AG10803 (cell line): ENCODE measurements at regions not wholly inside any gene's neighbourhood (a gene's known extent, or its start where the extent isn't known, plus 50 kb on each side); places are given as distances from the start of the nearest gene placed in this dataset.
"Not testable (repeated sequence)": the region's sequence is repeated elsewhere in the genome, so short reads cannot be mapped to it uniquely, and the experiment has no call there.

ENCODE experiments used
- DNase-seq: peaks from one replicate; pipeline ENCODE4 v3.0.0; 2010; ENCODE audit warnings: low read depth
- H3K4me3 ChIP-seq: 2 replicates; pipeline ENCODE4 v1.5.1; 2011; ENCODE audit warnings: mild to moderate bottlenecking, low read length, control low read depth
- CTCF ChIP-seq: conservative IDR thresholded peaks from 2 replicates; pipeline ENCODE4 v1.5.1; 2011; ENCODE audit warnings: mild to moderate bottlenecking, low read length, control low read depth, inconsistent platforms

GRCh38 chr7:9127901-9128300 is 694.5 kb downstream of the NXPH1 start:
- no peak overlapping the region for H3K4me3 ChIP-seq
- no peak for TF ChIP-seq CTCF
- DNase-seq, result no peak

GRCh38 chr7:9148687-9149086 is 715.3 kb downstream of the NXPH1 start:
- DNase-seq, result no peak
- TF ChIP-seq CTCF, result no peak
- no peak overlapping the region for H3K4me3 ChIP-seq

GRCh38 chr7:9149499-9150082 is 716.2 kb downstream of the NXPH1 start:
- DNase-seq, result no peak
- no peak overlapping the region for H3K4me3 ChIP-seq
- no peak for TF ChIP-seq CTCF

GRCh38 chr7:9163691-9164090 is 730.3 kb downstream of the NXPH1 start:
- DNase-seq, H3K4me3 ChIP-seq: not testable (repeated sequence)

- DNase-seq, result no peak
- H3K4me3 ChIP-seq, result no peak overlapping the region
- no peak for TF ChIP-seq CTCF
Measured at GRCh38 chr7:9175871-9176270, 742.5 kb downstream of the NXPH1 start.

GRCh38 chr7:9181356-9181755 is 747.9 kb downstream of the NXPH1 start:
- no peak for TF ChIP-seq CTCF
- H3K4me3 ChIP-seq, result no peak overlapping the region
- DNase-seq, result no peak

- TF ChIP-seq CTCF, result no peak
- no peak for DNase-seq
- H3K4me3 ChIP-seq, result no peak overlapping the region
Measured at GRCh38 chr7:9186730-9187129, 753.3 kb downstream of the NXPH1 start.

- DNase-seq, result no peak
- TF ChIP-seq CTCF, result no peak
- H3K4me3 ChIP-seq, result no peak overlapping the region
Measured at GRCh38 chr7:9189703-9190102, 756.3 kb downstream of the NXPH1 start.
